Sigmoid colon (tissue), 4 donors: ENCODE measurements at regions not wholly inside any gene's neighbourhood (a gene's known extent, or its start where the extent isn't known, plus 50 kb on each side); places are given as distances from the start of the nearest gene placed in this dataset.

ENCODE experiments used
- CTCF ChIP-seq, 4 experiments: fragments of 450-650 bp in 3 of 4; fragments of 200-600 bp in 1 of 4; IDR thresholded peaks; one replicate each; pipeline ENCODE4 v1.5.1; 2016 to 2019; ENCODE audit warnings: antibody characterized with exemption in 4 of 4, mild to moderate bottlenecking in 3 of 4, moderate library complexity in 2 of 4
- POLR2A ChIP-seq, 2 donors: fragments of 450-650 bp; IDR thresholded peaks; one replicate each; pipeline ENCODE4 v1.6.1; 2016; ENCODE audit warnings: antibody characterized with exemption in 2 of 2, mild to moderate bottlenecking in 2 of 2, moderate library complexity in 2 of 2
- POLR2AphosphoS5 ChIP-seq, 4 donors: sonication (generic); formaldehyde crosslinking; IDR thresholded peaks; one replicate each; pipeline ENCODE4 v1.6.1; 2017; ENCODE audit warnings: antibody characterized with exemption in 4 of 4

DNA sequence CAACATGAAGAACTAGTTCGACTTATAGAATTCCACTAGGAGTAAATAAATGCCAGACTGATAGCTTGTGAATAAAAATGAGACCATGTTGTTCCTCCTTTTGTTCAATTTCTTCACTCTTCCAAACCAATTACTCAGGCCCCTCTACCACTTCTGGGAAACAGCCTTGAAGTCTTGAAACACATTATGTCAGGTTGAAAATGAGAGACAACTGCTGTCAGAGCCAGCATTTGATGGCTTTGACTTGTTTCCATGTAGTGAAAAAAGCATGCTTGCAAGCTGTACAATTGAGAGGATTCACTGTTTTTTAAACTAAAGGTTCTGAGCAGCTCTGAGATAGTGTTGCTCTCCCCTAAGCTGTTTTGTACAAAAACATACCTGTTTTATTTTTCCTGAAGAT is 337.1 kb upstream of the SGCD start:
- no peak for TF ChIP-seq CTCF (IDR thresholded peaks at IDR 0.05)
- no peak for TF ChIP-seq POLR2AphosphoS5 (IDR thresholded peaks at IDR 0.05)
- TF ChIP-seq POLR2A (IDR thresholded peaks at IDR 0.05): no peak
